ENCODE measurements at regions not wholly inside any gene's neighbourhood (a gene's known extent, or its start where the extent isn't known, plus 50 kb on each side); places are given as distances from the start of the nearest gene placed in this dataset.
"Not testable (repeated sequence)": the region's sequence is repeated elsewhere in the genome, so short reads cannot be mapped to it uniquely, and the experiment has no call there.

DNA sequence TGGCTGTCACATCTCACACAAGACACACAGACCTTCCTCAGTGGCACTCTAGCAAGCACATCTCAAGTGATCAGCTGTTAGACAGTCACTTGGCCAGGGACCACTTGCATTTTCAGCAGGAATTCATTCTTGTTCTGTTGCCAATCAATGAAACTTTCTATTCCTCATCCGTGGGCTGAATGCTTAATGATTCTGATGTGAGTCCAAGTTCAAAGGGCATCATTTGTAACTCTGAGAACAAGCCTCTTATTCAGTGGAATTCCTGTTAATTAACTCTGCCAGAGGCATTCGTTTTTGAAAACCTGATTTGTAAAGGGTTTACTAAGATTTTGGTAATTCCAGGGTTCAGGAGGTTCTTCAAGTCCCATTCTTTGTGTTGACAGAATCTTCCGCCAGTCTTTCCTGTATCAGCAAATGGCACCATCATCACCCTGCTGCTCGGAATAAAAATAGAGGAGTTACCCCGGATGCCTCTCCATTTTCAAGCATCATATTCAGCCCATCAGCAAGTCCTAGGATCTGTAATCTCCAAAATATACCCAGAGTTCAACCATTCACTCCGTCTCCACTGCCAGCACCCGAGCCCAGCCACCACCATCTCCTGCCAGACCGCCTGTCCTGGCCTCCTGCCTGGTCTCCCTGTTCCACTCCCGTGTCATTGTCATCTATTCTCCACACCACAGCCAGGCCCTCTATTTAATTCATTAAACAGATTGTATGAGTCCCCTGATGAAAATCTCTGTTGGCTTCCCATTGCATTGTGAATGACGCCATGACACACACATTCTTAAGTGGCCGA is 473.4 kb downstream of the AACS start:
- no peak for TF ChIP-seq CTCF (IDR thresholded peaks at IDR 0.05)
- no peak overlapping the region for H3K4me3 ChIP-seq
- H3K27ac ChIP-seq, result no peak overlapping the region
- DNase-seq (ENCODE audit: low spot score), result no peak

- H3K27ac ChIP-seq, result no peak overlapping the region
- no peak overlapping the region for H3K4me3 ChIP-seq
- TF ChIP-seq CTCF (IDR thresholded peaks at IDR 0.05), result no peak
- no peak for DNase-seq (ENCODE audit: low spot score)
Measured at GRCh38 chr12:125540580-125541204, 475.5 kb downstream of the AACS start.

- no peak for DNase-seq (ENCODE audit: low spot score)
- H3K27ac ChIP-seq, result no peak overlapping the region
- H3K4me3 ChIP-seq, result no peak overlapping the region
- no peak for TF ChIP-seq CTCF (IDR thresholded peaks at IDR 0.05)
Measured at GRCh38 chr12:125544960-125545359, 479.7 kb downstream of the AACS start.

DNA sequence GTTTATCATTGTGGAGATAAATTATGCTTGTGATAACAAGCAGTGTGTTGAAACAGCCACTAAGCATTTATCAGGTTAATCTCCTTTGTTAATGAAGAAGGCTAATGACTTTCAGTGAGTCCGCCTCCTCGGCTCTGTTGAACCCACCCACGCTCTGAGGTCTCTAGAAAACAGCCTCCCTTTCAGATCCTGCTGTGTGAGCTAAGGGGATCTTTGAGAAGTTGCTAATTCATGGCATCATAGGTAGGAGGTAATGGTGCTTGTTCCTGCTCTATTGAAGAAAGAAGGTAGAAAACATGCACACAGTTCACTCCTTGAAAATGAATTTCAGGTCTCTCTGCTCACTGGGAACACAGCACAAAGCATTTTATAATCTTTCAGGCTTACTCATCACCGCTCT is 483.9 kb downstream of the AACS start:
- no peak for TF ChIP-seq CTCF (IDR thresholded peaks at IDR 0.05)
- no peak overlapping the region for H3K4me3 ChIP-seq

DNA sequence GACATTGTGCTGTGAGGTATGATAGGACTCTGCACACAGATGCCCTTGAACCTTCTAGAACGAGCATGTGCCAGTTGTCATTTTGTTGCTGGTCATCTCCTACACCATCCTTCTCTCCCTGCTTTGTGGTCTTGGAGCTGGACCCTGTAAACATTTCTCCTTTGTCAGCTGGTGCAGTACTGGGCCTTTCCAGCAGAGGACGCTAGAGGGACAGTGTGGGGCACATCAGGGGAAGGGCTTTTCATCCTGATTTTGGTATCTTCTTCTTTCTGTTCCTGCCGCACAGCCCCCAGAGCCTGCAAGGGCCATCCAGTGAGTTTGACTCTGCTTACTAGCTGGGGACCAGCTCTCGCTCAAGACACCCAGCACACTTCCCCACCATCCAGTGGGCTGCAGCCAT is 484.6 kb downstream of the AACS start:
- TF ChIP-seq CTCF (IDR thresholded peaks at IDR 0.05), result no peak
- H3K27ac ChIP-seq, result no peak overlapping the region
- no peak for DNase-seq (ENCODE audit: low spot score)
- no peak overlapping the region for H3K4me3 ChIP-seq

More for the DNA sequence above, 483.9 kb downstream of the AACS start:
- no peak for DNase-seq (ENCODE audit: low spot score)
- H3K27ac ChIP-seq, result no peak overlapping the region

GRCh38 chr12:125552295-125552694 is 487.1 kb downstream of the AACS start:
- Histone ChIP-seq H3K4me3 (no peak overlapping the region), H3K27ac (no peak overlapping the region)
- DNase-seq (ENCODE audit: low spot score), result no peak
- TF ChIP-seq CTCF (IDR thresholded peaks at IDR 0.05), result no peak

GRCh38 chr12:125561008-125561407 is 495.8 kb downstream of the AACS start:
- not testable (repeated sequence) for DNase-seq (ENCODE audit: low spot score); H3K27ac ChIP-seq

More at GRCh38 chr12:125561008-125561407, 495.8 kb downstream of the AACS start:
- H3K4me3 ChIP-seq, result not testable (repeated sequence)

Measured in coronary artery (tissue), 2 donors.